Ishikawa (cell line): ENCODE measurements at regions not wholly inside any gene's neighbourhood (a gene's known extent, or its start where the extent isn't known, plus 50 kb on each side); places are given as distances from the start of the nearest gene placed in this dataset.

Source experiments
- CEBPB ChIP-seq: IDR thresholded peaks from 2 replicates; pipeline ENCODE4 v1.6.1; 2012
- CREB1 ChIP-seq: IDR thresholded peaks from 2 replicates; pipeline ENCODE4 v1.6.1; 2012; ENCODE audit warnings: low read depth
- EGR1 ChIP-seq: IDR thresholded peaks from 2 replicates; pipeline ENCODE4 v1.6.1; 2012
- EP300 ChIP-seq: IDR thresholded peaks from 2 replicates; pipeline ENCODE4 v1.6.1; 2012; ENCODE audit warnings: borderline replicate concordance
- FOXM1 ChIP-seq: IDR thresholded peaks from 2 replicates; pipeline ENCODE4 v1.6.1; 2012; ENCODE audit warnings: low read depth, borderline replicate concordance
- MAX ChIP-seq: IDR thresholded peaks from 2 replicates; pipeline ENCODE4 v1.6.1; 2012
- NFIC ChIP-seq: IDR thresholded peaks from 2 replicates; pipeline ENCODE4 v1.6.1; 2012
- RAD21 ChIP-seq: IDR thresholded peaks from 2 replicates; pipeline ENCODE4 v1.6.1; 2012; ENCODE audit warnings: low read depth
- REST ChIP-seq: IDR thresholded peaks from 2 replicates; pipeline ENCODE4 v1.6.1; 2012; ENCODE audit warnings: low read depth, mild to moderate bottlenecking
- TAF1 ChIP-seq: IDR thresholded peaks from 2 replicates; pipeline ENCODE4 v1.6.1; 2012; ENCODE audit warnings: low read depth, mild to moderate bottlenecking
- TCF12 ChIP-seq: IDR thresholded peaks from 2 replicates; pipeline ENCODE4 v1.6.1; 2012; ENCODE audit warnings: low read depth
- TEAD4 ChIP-seq: IDR thresholded peaks from 2 replicates; pipeline ENCODE4 v1.6.1; 2012
- YY1 ChIP-seq: IDR thresholded peaks from 2 replicates; pipeline ENCODE4 v1.6.1; 2012; ENCODE audit warnings: low read depth
- ZBTB7A ChIP-seq: IDR thresholded peaks from 2 replicates; pipeline ENCODE4 v1.6.1; 2012; ENCODE audit warnings: low read depth
- TF ChIP-seq, protein P1 (sequence below): IDR thresholded peaks from 2 replicates; pipeline ENCODE4 v1.6.1; 2012

- no peak for TF ChIP-seq TEAD4
- TF ChIP-seq, protein P1, sequence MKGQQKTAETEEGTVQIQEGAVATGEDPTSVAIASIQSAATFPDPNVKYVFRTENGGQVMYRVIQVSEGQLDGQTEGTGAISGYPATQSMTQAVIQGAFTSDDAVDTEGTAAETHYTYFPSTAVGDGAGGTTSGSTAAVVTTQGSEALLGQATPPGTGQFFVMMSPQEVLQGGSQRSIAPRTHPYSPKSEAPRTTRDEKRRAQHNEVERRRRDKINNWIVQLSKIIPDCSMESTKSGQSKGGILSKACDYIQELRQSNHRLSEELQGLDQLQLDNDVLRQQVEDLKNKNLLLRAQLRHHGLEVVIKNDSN = no peak
- no peak for TF ChIP-seq CREB1
- TF ChIP-seq NFIC = no peak
- TF ChIP-seq EP300 = no peak
- no peak for TF ChIP-seq TAF1
- TF ChIP-seq FOXM1 = no peak
- no peak for TF ChIP-seq TCF12
- no peak for TF ChIP-seq ZBTB7A
- no peak for TF ChIP-seq RAD21
- TF ChIP-seq MAX = no peak
- TF ChIP-seq YY1 = no peak
- TF ChIP-seq EGR1 = no peak
- TF ChIP-seq CEBPB = no peak
These were observed 335.3 kb downstream of the MN1 start for GRCh38 chr22:27466229-27466628.

DNA sequence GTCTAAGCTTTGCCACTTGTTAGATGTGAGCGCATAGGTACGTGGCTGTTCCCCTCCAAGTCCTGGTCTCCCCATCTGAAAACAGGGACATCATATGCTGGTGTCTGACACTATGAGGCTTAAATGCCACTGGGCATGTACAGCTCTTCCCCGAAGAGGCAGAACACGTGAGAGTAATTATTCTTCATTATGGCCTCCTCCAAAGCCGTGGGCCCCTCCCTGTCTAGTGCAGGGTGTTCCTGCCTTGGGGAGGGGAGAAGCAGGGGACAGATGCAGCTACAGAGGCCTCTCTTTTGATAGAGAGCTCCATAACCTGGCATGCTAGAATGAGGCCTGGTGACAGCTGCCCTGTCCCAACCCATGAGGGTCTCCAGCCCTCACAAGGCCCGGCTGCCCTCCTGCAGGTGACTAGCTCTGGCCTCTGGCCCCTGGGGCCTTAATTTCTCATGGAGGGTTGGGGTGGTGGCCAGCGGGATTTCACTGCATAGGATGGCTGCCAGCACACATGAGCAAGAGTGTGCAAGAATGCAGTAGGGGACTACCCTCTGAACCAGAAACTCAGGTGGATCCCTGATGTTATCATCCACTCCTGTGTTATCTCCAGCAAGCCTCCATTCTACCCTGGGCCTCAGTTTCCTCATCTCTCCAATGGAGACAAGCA is 334.6 kb downstream of the MN1 start:
- TF ChIP-seq CEBPB = no peak
- TF ChIP-seq, protein P1 = no peak
- TF ChIP-seq ZBTB7A = no peak
- TF ChIP-seq TEAD4 = no peak
- no peak for TF ChIP-seq NFIC

GRCh38 chr22:27467711-27468110 is 333.8 kb downstream of the MN1 start:
- TF ChIP-seq CEBPB = no peak
- TF ChIP-seq YY1 = no peak

GRCh38 chr22:27468712-27469111 is 332.8 kb downstream of the MN1 start:
- TF ChIP-seq RAD21 = no peak
- no peak for TF ChIP-seq EP300
- no peak for TF ChIP-seq TEAD4
- TF ChIP-seq EGR1 = no peak
- TF ChIP-seq CEBPB = no peak
- no peak for TF ChIP-seq CREB1
- TF ChIP-seq TAF1 = no peak
- no peak for TF ChIP-seq ZBTB7A
- TF ChIP-seq YY1 = no peak
- no peak for TF ChIP-seq TCF12
- TF ChIP-seq MAX = no peak
- TF ChIP-seq, protein P1 = no peak
- no peak for TF ChIP-seq REST
- TF ChIP-seq FOXM1 = no peak
- TF ChIP-seq NFIC = no peak

GRCh38 chr22:27470169-27470772 is 331.3 kb downstream of the MN1 start:
- TF ChIP-seq RAD21 (no peak), EP300 (no peak), CEBPB (no peak), TEAD4 (no peak), CREB1 (no peak), REST (no peak), NFIC (no peak)
- TF ChIP-seq, protein P1 = no peak
